GM23248 (cell line): ENCODE measurements at regions not wholly inside any gene's neighbourhood (a gene's known extent, or its start where the extent isn't known, plus 50 kb on each side); places are given as distances from the start of the nearest gene placed in this dataset.

Experiments
- EZH2 ChIP-seq: fragments of 200-600 bp; sonication (generic); IDR thresholded peaks from 2 replicates; pipeline ENCODE4 v1.6.1; 2018; ENCODE audit warnings: antibody characterized with exemption, mild to moderate bottlenecking; ENCODE audit not compliant: insufficient read depth, poor library complexity, severe bottlenecking
- EZH2phosphoT487 ChIP-seq: fragments of 200-600 bp; sonication (generic); IDR thresholded peaks from 2 replicates; pipeline ENCODE4 v1.6.1; 2018; ENCODE audit warnings: antibody characterized with exemption, moderate library complexity, mild to moderate bottlenecking, low read depth; ENCODE audit not compliant: insufficient read depth

DNA sequence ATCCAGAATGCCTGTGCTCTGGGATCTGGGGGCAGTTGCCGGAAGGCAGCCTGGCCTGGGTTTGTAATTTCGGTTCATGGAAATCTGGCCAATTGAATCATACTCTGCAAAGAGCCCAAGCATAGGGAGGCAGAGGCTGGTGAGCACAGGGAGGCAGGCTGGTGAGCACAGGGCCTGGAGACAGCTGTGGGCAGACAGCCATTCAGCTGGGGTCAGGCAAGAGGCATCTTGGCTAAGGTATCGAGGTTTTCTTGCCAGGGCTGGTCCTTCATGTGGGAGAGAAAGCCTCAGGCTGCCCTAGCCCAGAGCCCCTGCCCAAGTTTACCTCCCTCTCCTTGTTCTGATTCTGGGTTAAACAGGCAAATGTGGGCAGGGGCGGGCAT lies 63.7 kb upstream of the BAIAP2L1 start:
- TF ChIP-seq EZH2 (no peak), EZH2phosphoT487 (no peak)
